Tibial nerve (tissue), 4 donors: ENCODE measurements at regions not wholly inside any gene's neighbourhood (a gene's known extent, or its start where the extent isn't known, plus 50 kb on each side); places are given as distances from the start of the nearest gene placed in this dataset.

Experiments
- DNase-seq, 2 donors: peaks; one replicate each; pipeline ENCODE4 v3.0.0-alpha.2; 2019; ENCODE audit warnings: low spot score in 2 of 2
- H3K27ac ChIP-seq, 4 donors: fragments of 200-600 bp; sonication (generic) in 3 of 4; one replicate each; pipeline ENCODE4 v1.5.1; 2017 to 2019; ENCODE audit warnings: mild to moderate bottlenecking in 1 of 4
- H3K27me3 ChIP-seq, 2 donors: fragments of 200-600 bp; sonication (generic) in 1 of 2; one replicate each; pipeline versions ENCODE4 v1.5.1 to v1.6.0; 2017 to 2019
- H3K36me3 ChIP-seq, 3 donors: fragments of 200-600 bp; sonication (generic); one replicate each; pipeline ENCODE4 v1.5.1; 2018 to 2019
- H3K4me1 ChIP-seq, 4 donors: fragments of 200-600 bp; sonication (generic) in 3 of 4; one replicate each; pipeline ENCODE4 v1.5.1; 2017 to 2019
- H3K4me3 ChIP-seq, 4 donors: fragments of 200-600 bp; sonication (generic) in 3 of 4; one replicate each; pipeline ENCODE4 v1.5.1; 2017 to 2019; ENCODE audit warnings: mild to moderate bottlenecking in 1 of 4, moderate library complexity in 1 of 4
- H3K9me3 ChIP-seq, 4 donors: fragments of 200-600 bp; sonication (generic) in 3 of 4; one replicate each; pipeline ENCODE4 v1.5.1; 2017 to 2019
- CTCF ChIP-seq, 5 experiments: fragments of 200-600 bp in 3 of 5; fragments of 450-650 bp in 2 of 5; sonication (generic) in 3 of 5; IDR thresholded peaks; one replicate each; pipeline ENCODE4 v1.5.1; 2016 to 2019; ENCODE audit warnings: antibody characterized with exemption in 5 of 5, mild to moderate bottlenecking in 3 of 5, moderate library complexity in 2 of 5
- EP300 ChIP-seq, 2 donors: sonication (generic); formaldehyde crosslinking; IDR thresholded peaks; one replicate each; pipeline ENCODE4 v1.6.1; 2017; ENCODE audit warnings: antibody characterized with exemption in 2 of 2, mild to moderate bottlenecking in 1 of 2
- POLR2A ChIP-seq, 2 donors: fragments of 450-650 bp; IDR thresholded peaks; one replicate each; pipeline ENCODE4 v1.6.1; 2017; ENCODE audit warnings: antibody characterized with exemption in 2 of 2, mild to moderate bottlenecking in 2 of 2, moderate library complexity in 2 of 2
- WGBS, 2 donors: methylation state at CpG; one replicate each; pipeline ENCODE4 v1.1.5; 2018; 5-methylcytosine and 5-hydroxymethylcytosine counted together

DNA sequence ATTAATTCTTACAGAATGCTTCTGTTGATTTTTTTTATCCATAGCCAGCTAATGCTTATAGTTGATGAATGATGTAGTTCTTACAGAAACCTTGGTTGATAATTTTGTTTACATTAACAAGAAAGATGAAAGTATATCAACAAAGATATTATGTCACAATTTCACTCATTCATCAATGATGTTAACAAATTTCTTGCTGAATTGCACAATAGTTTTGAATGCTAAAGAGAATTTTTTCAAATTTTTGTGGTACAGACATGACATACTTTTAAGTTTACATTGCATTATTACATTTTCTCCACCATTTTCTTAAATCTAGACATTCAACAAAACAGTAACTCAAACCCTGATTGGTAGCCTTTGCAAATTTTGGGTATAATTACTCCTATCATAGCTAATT lies 236.3 kb downstream of the FOXD2 start:
- Histone ChIP-seq H3K36me3 (no peaks in the 10 kb centered on the region), H3K27me3 (no peaks in the 10 kb centered on the region), H3K9me3 (peaks cover 0 to 13% (median 0%) of the 10 kb centered on the region in 4 donors), H3K4me1 (peaks cover 0 to 3% (median 0%) of the 10 kb centered on the region in 4 donors), H3K4me3 (no peak overlapping the region), H3K27ac (no peak overlapping the region)
- no peak for TF ChIP-seq EP300 (IDR thresholded peaks at IDR 0.05)
- TF ChIP-seq POLR2A (IDR thresholded peaks at IDR 0.05): no peak
- TF ChIP-seq CTCF (IDR thresholded peaks at IDR 0.05): no peak
- DNase-seq: no peak

DNA sequence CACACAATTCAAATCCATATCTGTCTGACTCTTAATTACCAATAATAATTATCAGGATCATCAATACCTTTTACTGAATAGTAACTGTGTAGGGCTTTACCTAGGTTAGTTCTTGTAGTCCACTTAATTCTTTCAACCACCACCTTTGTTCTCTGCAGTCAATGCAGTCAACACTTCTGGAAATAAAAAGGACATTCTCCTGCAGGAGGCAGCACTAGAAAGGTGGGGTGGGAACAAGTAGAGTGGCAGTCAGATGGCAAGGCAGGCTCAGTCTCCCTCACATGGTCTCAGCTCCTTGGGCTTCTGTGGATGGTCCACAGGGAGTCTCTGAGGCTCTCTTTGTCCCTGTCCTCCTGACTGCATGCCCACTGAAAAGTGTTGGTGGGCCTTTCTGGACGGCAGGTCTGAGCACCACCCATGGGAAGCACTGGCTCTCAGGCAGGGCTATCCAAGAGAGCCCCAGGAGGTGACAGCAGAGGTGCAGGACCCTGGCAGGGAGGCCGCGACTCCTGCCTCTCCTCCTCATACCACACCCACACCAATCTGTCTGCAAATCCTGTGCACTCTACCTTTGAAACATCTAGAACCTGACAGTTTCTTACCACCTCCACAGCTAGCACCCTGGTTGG lies 237.3 kb downstream of the FOXD2 start:
- H3K4me1 ChIP-seq: peaks cover 0 to 11% (median 0%) of the 10 kb centered on the region in 4 donors
- TF ChIP-seq POLR2A (IDR thresholded peaks at IDR 0.05) (no peak), EP300 (IDR thresholded peaks at IDR 0.05) (no peak), CTCF (IDR thresholded peaks at IDR 0.05) (no peak)
- H3K36me3 ChIP-seq: no peaks in the 10 kb centered on the region
- no peak overlapping the region for H3K27ac ChIP-seq
- DNase-seq: no peak
- no peaks in the 10 kb centered on the region for H3K27me3 ChIP-seq
- WGBS, 2 donors: 75 to 89% methylated on average over 3 of the region's 3 CpGs
- H3K9me3 ChIP-seq: peaks cover 0 to 13% (median 0%) of the 10 kb centered on the region in 4 donors
- no peak overlapping the region for H3K4me3 ChIP-seq

- H3K9me3 ChIP-seq: peaks cover 0 to 13% (median 0%) of the 10 kb centered on the region in 4 donors
- H3K27me3 ChIP-seq: no peaks in the 10 kb centered on the region
- no peak overlapping the region for H3K27ac ChIP-seq
- WGBS, 2 donors: 94% methylated on average over 11 of the region's 11 CpGs
- no peak for TF ChIP-seq POLR2A (IDR thresholded peaks at IDR 0.05)
- TF ChIP-seq EP300 (IDR thresholded peaks at IDR 0.05): no peak
- no peak for TF ChIP-seq CTCF (IDR thresholded peaks at IDR 0.05)
- no peak for DNase-seq
- H3K4me3 ChIP-seq: no peak overlapping the region
- no peaks in the 10 kb centered on the region for H3K36me3 ChIP-seq
- peaks cover 0 to 11% (median 0%) of the 10 kb centered on the region in 4 donors for H3K4me1 ChIP-seq
These were observed 237.9 kb downstream of the FOXD2 start for GRCh38 chr1:47675721-47676120.

DNA sequence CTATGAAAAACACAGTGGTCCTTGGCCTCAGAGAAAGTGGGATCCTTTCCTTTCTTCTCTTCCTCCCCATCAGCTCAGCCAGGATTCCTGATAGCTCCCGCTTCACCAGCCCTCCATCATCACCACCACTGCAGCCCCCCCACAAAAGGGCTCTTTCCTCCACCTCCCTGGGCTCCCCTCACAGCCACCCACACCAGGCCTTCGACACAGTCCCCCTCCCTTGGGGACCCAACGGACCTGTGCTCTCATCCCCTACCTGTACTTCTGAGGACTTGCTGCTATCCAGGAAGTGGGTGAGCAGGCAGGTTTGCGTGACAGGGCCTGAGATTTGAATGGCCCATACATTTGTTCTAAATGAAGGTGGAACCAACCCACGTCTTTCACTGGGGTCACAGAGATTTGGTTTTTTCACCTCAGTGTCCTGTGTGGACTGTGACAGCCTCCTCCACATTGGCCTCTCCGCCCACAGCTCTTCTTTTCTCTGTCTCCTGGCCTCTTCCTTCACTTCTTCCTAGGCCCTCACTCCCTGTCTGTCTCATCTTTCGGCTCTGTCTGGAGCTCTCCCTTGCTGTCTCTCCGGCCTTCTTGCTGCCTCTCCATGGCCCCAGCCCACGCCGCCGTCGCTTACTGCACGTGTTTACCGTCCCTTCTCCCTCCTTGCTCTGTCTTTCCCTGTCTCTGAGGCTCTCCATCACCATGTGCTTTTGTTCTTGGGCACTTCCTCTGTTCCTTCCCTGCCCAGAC lies 238.6 kb downstream of the FOXD2 start:
- DNase-seq: no peak
- H3K36me3 ChIP-seq: no peaks in the 10 kb centered on the region
- no peak overlapping the region for H3K27ac ChIP-seq
- H3K9me3 ChIP-seq: peaks cover 0 to 13% (median 0%) of the 10 kb centered on the region in 4 donors
- WGBS, 2 donors: 84 to 85% methylated on average over 14 of the region's 14 CpGs
- H3K27me3 ChIP-seq: no peaks in the 10 kb centered on the region
- no peak for TF ChIP-seq CTCF (IDR thresholded peaks at IDR 0.05)
- TF ChIP-seq EP300 (IDR thresholded peaks at IDR 0.05): no peak
- TF ChIP-seq POLR2A (IDR thresholded peaks at IDR 0.05): no peak
- H3K4me3 ChIP-seq: no peak overlapping the region
- H3K4me1 ChIP-seq: peaks cover 0 to 11% (median 0%) of the 10 kb centered on the region in 4 donors

DNA sequence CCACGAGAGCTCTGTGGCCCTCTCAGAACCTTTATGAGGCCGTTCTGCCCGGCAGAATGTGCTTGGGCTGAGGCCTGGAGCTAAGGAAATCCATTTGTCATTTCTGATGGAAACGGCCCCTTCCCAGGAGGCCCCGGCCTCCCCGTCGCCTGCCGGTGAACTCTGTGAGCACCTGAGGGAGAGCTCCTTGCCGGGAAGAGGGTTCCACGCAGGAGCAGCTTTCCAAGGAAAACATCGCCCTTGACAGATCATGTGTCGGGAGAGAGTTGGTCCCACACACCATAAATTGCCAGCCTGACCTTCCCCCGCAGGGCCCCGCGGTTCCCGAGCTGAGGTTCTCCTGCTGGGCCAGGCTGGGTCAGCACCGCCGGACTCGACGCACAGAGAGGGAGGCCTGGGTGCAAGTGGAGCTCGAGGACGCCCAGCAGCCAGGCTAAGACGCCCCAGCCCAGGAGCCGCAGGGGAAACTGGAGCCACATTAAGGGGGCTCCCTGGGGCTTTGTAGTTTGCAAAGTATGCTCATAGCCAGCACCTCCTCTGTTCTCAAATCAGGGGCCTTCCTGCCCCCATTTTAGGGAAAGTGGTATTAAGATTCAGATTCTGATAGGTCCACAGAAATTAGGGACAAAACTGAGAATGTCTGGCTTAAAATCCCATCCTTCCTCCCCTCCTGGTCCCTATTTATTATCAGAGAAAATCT lies 239.5 kb downstream of the FOXD2 start:
- Histone ChIP-seq H3K4me3 (no peak overlapping the region), H3K4me1 (peaks cover 0 to 11% (median 0%) of the 10 kb centered on the region in 4 donors), H3K27ac (no peak overlapping the region), H3K36me3 (no peaks in the 10 kb centered on the region), H3K27me3 (no peaks in the 10 kb centered on the region), H3K9me3 (peaks cover 0 to 10% (median 0%) of the 10 kb centered on the region in 4 donors)
- TF ChIP-seq CTCF (IDR thresholded peaks at IDR 0.05) (no peak), EP300 (IDR thresholded peaks at IDR 0.05) (no peak), POLR2A (IDR thresholded peaks at IDR 0.05) (no peak)
- DNase-seq: no peak
- 63 to 88% methylated on average over 11 to 21 of the region's 24 CpGs for WGBS, 2 donors
